ENCODE measurements at regions not wholly inside any gene's neighbourhood (a gene's known extent, or its start where the extent isn't known, plus 50 kb on each side); places are given as distances from the start of the nearest gene placed in this dataset.

DNA sequence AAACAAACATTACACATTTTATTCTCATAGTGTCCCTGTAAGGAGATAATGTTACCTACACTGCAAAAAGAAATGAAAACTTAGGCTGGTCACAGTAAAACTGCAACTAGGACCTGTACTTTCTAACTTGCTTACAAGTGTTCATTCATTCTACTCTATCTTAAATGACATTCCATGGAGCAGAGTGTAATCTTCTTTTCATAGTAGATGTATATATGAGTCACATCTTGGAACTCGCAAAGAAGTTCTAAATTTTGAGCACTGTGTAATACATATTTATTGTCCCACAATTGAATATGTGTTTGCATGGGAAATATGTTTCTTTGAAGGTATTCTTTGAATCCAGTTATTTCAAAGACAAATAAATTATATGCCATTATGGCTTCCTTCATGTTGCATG lies 1258.5 kb upstream of the ADGRL2 start (continued):
- no peak for TF ChIP-seq ZFP36L2 (CRISPR knock-in tag; IDR thresholded peaks at IDR 0.05)
- TF ChIP-seq FIP1L1 (IDR thresholded peaks at IDR 0.05; ENCODE audit: borderline replicate concordance, insufficient read depth, low read depth, low read length), result no peak
- no peak for TF ChIP-seq ZNF619 (CRISPR knock-in tag; IDR thresholded peaks at IDR 0.05)
- TF ChIP-seq, protein P1, sequence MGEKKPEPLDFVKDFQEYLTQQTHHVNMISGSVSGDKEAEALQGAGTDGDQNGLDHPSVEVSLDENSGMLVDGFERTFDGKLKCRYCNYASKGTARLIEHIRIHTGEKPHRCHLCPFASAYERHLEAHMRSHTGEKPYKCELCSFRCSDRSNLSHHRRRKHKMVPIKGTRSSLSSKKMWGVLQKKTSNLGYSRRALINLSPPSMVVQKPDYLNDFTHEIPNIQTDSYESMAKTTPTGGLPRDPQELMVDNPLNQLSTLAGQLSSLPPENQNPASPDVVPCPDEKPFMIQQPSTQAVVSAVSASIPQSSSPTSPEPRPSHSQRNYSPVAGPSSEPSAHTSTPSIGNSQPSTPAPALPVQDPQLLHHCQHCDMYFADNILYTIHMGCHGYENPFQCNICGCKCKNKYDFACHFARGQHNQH (CRISPR knock-in tag; IDR thresholded peaks at IDR 0.05), result no peak
- no peak for TF ChIP-seq ZNF260 (CRISPR knock-in tag; IDR thresholded peaks at IDR 0.05; ENCODE audit: borderline replicate concordance, low read depth)
- no peak for TF ChIP-seq ZSCAN9 (CRISPR knock-in tag; IDR thresholded peaks at IDR 0.05; ENCODE audit: borderline replicate concordance)
- TF ChIP-seq SIX1 (CRISPR knock-in tag; IDR thresholded peaks at IDR 0.05; ENCODE audit: borderline replicate concordance), result no peak
- no peak for TF ChIP-seq ZBTB7B (CRISPR knock-in tag; IDR thresholded peaks at IDR 0.05)

DNA sequence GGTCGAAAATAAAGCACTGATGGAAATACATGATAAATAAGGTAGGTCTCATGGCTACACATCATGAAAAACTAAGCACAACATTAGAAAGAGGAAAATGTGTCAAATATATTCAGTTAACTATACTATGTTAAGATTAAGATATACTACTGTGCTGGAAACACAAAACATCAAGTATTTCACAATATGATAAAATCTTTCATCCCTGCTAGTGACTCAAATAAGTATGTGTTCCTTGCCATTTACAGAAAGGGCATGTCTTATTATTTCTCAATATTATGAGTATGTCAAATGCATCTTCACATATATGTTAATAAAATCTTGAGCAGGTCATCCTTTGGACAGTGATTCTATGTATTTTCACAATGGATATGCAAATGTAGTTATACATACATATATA lies 1260.1 kb upstream of the ADGRL2 start:
- Histone ChIP-seq H3K27ac (ENCODE audit: extremely low read length, insufficient read depth, low read length) (no peak overlapping the region), H3K9ac (ENCODE audit: insufficient read depth, low read depth, low read length) (no peak overlapping the region), H3K9me3 (ENCODE audit: low read length) (peaks cover 64% of the 10 kb centered on the region), H3K36me3 (replicated peaks in 1 of 2; ENCODE audit: control insufficient read depth in 1 of 2, insufficient read depth in 2 of 2, low read length in 2 of 2) (no peaks in the 10 kb centered on the region), H3K79me2 (ENCODE audit: insufficient read depth, low read length) (no peaks in the 10 kb centered on the region), H3K4me3 (replicated peaks in 1 of 3; ENCODE audit: insufficient read depth in 1 of 3, low read depth in 2 of 3, low read length in 3 of 3) (no peak overlapping the region), H3K4me1 (ENCODE audit: insufficient read depth, low read length) (no peaks in the 10 kb centered on the region), H2AFZ (ENCODE audit: low read length) (no peak overlapping the region), H3K4me2 (ENCODE audit: low read depth, low read length) (no peak overlapping the region), H3K27me3 (ENCODE audit: control insufficient read depth in 1 of 2, insufficient read depth in 2 of 2, low read length in 2 of 2) (no peaks in the 10 kb centered on the region), H4K20me1 (ENCODE audit: insufficient read depth, low read length) (no peaks in the 10 kb centered on the region)
- no peak for TF ChIP-seq NCOA2 (CRISPR knock-in tag; IDR thresholded peaks at IDR 0.05)
- no peak for TF ChIP-seq ARID3A (IDR thresholded peaks at IDR 0.05; ENCODE audit: low read depth, low read length)
- TF ChIP-seq, protein P2, sequence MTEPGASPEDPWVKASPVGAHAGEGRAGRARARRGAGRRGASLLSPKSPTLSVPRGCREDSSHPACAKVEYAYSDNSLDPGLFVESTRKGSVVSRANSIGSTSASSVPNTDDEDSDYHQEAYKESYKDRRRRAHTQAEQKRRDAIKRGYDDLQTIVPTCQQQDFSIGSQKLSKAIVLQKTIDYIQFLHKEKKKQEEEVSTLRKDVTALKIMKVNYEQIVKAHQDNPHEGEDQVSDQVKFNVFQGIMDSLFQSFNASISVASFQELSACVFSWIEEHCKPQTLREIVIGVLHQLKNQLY (CRISPR knock-in tag; IDR thresholded peaks at IDR 0.05), result no peak
- TF ChIP-seq SRY (CRISPR knock-in tag; IDR thresholded peaks at IDR 0.05), result no peak
- TF ChIP-seq CENPT (CRISPR knock-in tag; IDR thresholded peaks at IDR 0.05; ENCODE audit: low read depth), result no peak
- no peak for TF ChIP-seq ZNF792 (CRISPR knock-in tag; IDR thresholded peaks at IDR 0.05)
- ChIA-PET POLR2A (no interaction called here), CTCF (ENCODE audit: low intra/inter-chr PET ratio, low total read pairs) (no interaction called here)
- no TSS peak for BruUV-seq (replicated peaks)
- no peak for DNase-seq (ENCODE audit: low spot score)
- in situ Hi-C loops (cut with HindIII; ENCODE audit: extremely low pct_ligation_motif_present, low pct_unique_long_range_greater_than_20kb), result no loop called here
- no peak for ATAC-seq
- 0% methylated on average over 1 of the region's 1 CpG for WGBS (ENCODE audit: low lambda C conversion rate)
- no peak for FAIRE-seq
- intact Hi-C loops (cut with micrococcal nuclease; ENCODE audit: unreplicated experiment), result no loop called here

Measured in HepG2 (cell line).